ENCODE measurements at regions not wholly inside any gene's neighbourhood (a gene's known extent, or its start where the extent isn't known, plus 50 kb on each side); places are given as distances from the start of the nearest gene placed in this dataset.

DNA sequence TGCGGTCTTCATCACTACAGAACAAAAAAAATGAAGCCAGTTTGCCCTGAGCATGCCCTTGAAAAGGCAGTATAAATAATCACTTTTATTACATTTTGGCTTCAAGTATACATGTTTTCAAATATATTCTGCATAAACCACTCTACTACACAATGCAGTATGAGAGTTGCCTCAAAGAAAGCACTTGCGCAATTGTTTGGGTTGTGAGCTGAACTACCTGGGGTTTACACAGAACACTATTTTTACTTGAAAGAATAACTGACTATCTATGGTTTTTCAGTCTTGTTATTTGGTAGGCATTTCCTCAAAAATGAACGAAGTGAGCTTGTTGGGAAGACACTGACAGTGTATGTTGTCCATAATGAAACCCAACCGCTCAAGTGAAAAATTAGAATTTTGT is 264.4 kb upstream of the KLF12 start:
- DNase-seq, result no peak
- TF ChIP-seq GATA1 (IDR thresholded peaks at IDR 0.05; ENCODE audit: low read depth, low read length) (no peak), POLR2A (IDR thresholded peaks at IDR 0.05; ENCODE audit: low read length) (no peak)

DNA sequence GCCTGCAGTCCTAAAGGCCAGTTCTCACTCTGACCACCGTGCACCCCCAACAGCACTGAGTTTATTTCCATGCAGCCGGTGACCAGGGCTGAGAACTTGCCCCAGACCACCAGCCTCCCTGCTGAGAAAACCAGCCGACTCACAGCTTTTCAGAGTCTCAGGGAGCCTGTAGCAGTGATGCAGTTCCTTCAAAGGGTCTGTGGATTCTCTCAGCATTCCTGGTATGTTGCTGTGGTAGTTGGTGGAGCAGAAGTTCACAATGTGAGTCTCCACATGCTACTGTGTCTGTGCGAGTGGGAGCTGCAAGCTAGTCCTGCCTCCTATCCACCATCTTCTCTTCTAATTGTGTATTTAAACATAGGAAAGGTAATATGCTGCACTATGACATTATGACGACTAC is 254.9 kb upstream of the KLF12 start:
- TF ChIP-seq POLR2A (IDR thresholded peaks at IDR 0.05; ENCODE audit: low read length), result no peak
- no peak for TF ChIP-seq GATA1 (IDR thresholded peaks at IDR 0.05; ENCODE audit: low read depth, low read length)
- DNase-seq, result no peak

DNA sequence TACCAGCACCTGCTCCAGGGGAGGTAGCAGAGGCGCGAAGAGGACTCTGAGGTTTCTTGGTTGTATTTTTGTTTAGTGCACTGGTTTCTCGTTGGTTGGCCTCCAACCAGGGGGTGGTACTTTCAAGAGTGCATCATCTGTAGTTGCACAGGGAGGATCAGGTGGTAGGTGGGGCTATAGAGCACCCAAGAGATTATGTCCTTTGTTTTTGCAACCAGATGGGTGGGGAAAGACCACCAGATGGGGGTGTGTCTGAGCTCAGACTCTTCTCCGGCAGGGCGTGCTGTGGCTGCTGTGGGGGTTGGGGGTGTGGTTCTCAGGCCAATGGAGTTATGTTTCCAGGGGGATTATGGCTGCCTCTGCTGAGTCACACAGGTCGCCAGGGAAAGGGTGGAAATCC is 254.4 kb upstream of the KLF12 start:
- no peak for DNase-seq
- no peak for TF ChIP-seq GATA1 (IDR thresholded peaks at IDR 0.05; ENCODE audit: low read depth, low read length)
- no peak for TF ChIP-seq POLR2A (IDR thresholded peaks at IDR 0.05; ENCODE audit: low read length)

DNA sequence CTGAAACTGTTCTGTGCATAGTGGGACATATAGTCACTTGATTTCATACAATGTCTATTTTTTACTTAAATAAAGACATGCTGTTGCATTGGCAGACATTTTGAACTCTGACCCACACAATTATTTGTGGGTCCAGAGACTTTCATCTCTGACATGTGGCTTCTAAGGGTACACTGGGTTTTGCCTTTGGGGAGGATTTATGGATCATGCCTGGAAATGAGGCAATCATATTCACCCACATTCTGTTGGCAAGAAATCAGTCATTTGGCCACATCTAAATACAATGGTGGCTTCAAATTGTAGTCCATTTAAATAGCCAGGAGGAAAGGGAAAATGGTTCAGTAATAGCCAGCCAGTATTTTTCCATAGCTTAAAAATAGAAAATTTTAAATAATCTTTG is 238.3 kb upstream of the KLF12 start:
- TF ChIP-seq GATA1 (IDR thresholded peaks at IDR 0.05; ENCODE audit: low read depth, low read length), result no peak
- TF ChIP-seq POLR2A (IDR thresholded peaks at IDR 0.05; ENCODE audit: low read length), result no peak
- DNase-seq, result no peak

DNA sequence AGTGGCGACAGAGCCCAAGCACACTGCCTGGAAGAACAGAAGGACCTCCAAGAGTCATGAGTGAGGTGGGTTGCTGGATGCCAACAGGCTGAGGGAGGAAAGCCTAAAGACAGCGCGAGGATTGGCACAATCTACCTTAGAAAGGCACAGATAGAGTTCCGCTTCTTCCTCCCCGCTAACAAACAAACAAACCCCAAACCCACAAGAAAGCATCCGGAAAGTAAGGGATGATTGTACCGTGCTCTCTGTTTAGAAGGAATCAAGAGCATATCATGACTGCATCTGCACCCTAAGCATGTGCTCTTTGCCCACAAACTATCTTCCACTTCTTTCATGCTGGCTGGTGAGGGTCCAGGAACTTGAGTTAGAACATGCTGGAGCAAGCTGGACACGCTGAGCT is 233.0 kb upstream of the KLF12 start:
- TF ChIP-seq GATA1 (IDR thresholded peaks at IDR 0.05; ENCODE audit: low read depth, low read length) (no peak), POLR2A (IDR thresholded peaks at IDR 0.05; ENCODE audit: low read length) (no peak)
- no peak for DNase-seq

DNA sequence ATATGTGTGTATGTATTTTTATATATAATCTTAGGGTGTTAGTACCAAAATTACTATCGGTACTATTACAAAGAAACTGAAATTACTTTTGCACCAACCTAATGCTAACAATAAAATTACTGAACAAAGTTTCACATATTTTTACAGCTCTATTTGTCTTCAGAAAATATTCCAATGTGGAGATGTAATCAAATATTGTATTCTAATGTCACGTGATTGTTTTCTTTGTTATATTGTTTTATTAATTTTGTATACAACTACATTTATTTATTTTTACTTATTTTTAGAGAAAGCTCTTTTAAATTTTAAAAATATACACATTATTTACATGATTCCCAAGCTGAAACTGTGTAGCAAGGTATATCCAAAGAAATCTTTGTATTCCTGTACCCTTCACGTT is 227.1 kb upstream of the KLF12 start:
- no peak for TF ChIP-seq POLR2A (IDR thresholded peaks at IDR 0.05; ENCODE audit: low read length)
- TF ChIP-seq GATA1 (IDR thresholded peaks at IDR 0.05; ENCODE audit: low read depth, low read length), result no peak
- DNase-seq, result no peak

DNA sequence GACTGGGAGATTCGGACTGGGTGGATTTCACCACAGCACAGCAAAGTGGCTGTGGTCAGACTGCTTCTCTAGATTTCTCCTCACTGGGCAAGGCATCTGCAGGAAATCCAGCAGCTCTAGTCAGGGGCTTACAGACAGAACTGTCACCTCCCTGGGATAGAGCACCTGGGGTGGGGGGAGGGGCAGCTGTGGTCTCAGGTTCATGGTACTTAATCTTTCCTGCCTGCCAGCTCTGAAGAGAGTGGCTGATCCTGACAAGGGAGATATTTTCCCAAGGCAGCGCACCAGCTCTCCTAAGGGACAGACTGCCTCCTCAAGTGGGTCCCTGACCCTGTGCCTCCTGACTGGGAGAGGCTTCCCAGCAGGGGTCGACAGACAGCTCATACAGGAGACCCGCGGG is 212.8 kb upstream of the KLF12 start:
- no peak for DNase-seq
- TF ChIP-seq POLR2A (IDR thresholded peaks at IDR 0.05; ENCODE audit: low read length) (no peak), GATA1 (IDR thresholded peaks at IDR 0.05; ENCODE audit: low read depth, low read length) (no peak)

DNA sequence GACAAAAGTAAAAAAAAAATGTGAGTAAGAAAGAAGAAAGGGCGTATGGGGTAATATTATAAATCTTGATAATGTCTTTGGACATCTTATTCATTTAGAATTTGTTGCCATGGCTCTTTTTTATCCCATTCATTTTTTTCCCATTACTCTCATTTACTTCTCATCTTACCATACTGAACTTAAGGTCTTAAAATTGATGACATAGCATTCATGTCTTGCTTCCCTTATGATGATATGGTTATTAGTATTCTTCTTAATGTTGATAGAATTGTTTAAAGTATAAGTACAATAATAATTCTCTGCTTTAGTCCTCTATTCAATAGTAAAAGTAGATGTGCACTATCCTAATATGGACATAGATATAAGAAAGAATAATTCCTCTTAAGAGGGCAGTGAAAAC is 204.1 kb upstream of the KLF12 start:
- no peak for DNase-seq
- TF ChIP-seq POLR2A (IDR thresholded peaks at IDR 0.05; ENCODE audit: low read length), result no peak
- TF ChIP-seq GATA1 (IDR thresholded peaks at IDR 0.05; ENCODE audit: low read depth, low read length), result no peak

DNA sequence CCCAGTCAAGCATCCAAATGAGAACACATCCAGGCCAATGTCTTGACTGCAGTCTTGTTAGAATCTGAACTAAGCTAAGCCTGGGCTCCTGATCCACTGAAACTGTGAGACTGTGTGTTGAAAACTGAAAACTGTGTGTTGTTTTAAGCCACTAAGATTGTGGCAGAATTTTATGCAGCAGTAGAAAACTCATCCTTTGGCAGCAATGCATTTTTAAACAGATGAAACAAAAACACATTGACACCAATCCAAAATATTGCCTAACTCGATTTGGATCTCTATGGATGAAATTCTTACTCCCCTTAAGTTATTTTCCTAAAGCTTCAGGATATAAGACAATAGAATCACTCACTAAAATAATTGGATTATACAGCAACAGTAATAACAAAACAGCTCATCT is 202.3 kb upstream of the KLF12 start:
- no peak for TF ChIP-seq POLR2A (IDR thresholded peaks at IDR 0.05; ENCODE audit: low read length)
- no peak for TF ChIP-seq GATA1 (IDR thresholded peaks at IDR 0.05; ENCODE audit: low read depth, low read length)
- no peak for DNase-seq

DNA sequence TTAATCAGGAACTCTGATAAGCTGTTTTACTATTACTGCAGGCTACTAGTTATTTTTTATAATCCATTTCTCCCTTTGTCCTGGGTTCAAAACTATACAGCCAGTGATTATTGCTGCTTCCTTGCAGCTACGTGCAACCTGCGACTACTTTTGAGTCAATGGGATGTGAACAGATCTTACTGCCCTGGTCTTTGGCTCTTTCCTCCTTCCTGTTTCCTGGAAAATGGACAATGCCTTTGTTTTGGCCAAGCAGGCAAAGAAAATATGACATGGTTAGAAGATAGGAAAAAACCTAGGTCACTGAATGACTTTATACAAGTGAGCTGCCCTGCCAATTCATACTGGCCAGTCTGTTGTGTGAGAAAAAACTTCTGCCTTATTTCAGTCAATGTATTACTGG is 201.2 kb upstream of the KLF12 start:
- no peak for DNase-seq
- no peak for TF ChIP-seq GATA1 (IDR thresholded peaks at IDR 0.05; ENCODE audit: low read depth, low read length)
- no peak for TF ChIP-seq POLR2A (IDR thresholded peaks at IDR 0.05; ENCODE audit: low read length)

DNA sequence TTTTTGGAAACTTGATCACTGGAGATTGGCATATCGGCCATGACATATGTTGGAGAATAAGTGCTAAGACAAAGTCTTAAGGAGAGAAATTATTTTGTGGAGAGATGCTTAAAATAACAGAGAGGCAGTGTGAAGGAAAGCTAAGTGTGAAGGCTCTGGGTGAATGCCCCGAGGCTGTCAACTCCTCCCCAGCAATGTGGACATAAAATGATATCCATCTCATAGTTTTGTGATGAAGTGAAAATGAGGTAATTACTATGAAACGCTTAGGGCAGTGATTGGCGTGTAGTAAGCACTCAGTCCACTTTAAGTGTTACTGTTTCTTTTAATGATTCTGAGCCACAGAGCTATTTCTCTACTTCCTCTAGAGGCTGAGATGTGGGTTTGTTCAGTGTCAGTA is 195.8 kb upstream of the KLF12 start:
- no peak for TF ChIP-seq GATA1 (IDR thresholded peaks at IDR 0.05; ENCODE audit: low read depth, low read length)
- TF ChIP-seq POLR2A (IDR thresholded peaks at IDR 0.05; ENCODE audit: low read length), result no peak
- no peak for DNase-seq

DNA sequence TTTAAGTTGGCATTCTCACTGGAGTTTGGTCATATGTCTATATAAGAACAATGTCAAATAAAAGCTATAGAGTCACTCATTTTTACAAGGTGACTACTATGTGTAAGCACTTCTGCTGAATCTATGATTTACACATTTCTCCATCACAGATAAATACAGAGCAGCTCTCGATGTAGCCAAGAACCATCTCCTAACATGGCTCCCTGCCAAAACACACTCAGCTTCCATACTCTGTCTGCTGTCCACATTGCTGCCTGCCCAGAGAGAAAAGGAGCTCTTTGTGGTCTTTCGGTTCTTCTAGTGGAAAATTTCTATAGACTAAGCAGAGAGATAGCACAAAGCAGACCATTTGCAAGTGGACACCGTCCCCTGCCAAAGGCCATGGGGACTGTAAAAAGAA is 190.9 kb upstream of the KLF12 start:
- no peak for DNase-seq
- no peak for TF ChIP-seq POLR2A (IDR thresholded peaks at IDR 0.05; ENCODE audit: low read length)
- no peak for TF ChIP-seq GATA1 (IDR thresholded peaks at IDR 0.05; ENCODE audit: low read depth, low read length)

DNA sequence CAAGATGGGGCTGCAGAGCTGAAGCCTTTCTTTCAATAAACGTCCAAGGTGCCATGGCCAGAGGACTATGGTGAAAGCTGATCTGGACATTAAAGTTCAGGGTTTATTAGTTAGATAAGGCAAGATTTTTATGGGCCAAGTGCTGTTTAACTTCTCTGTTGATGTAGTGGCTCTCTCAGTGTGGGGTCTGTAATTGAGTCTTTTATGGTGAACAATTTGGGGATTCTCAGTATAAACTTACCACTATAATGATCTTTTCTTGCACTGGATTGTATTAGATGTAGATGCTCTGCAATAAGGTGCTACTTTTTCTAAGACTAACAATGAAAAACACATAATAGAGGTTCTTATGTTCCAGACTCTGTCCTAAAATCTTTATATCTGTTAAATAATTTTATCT is 190.1 kb upstream of the KLF12 start:
- no peak for DNase-seq
- TF ChIP-seq POLR2A (IDR thresholded peaks at IDR 0.05; ENCODE audit: low read length) (no peak), GATA1 (IDR thresholded peaks at IDR 0.05; ENCODE audit: low read depth, low read length) (no peak)

DNA sequence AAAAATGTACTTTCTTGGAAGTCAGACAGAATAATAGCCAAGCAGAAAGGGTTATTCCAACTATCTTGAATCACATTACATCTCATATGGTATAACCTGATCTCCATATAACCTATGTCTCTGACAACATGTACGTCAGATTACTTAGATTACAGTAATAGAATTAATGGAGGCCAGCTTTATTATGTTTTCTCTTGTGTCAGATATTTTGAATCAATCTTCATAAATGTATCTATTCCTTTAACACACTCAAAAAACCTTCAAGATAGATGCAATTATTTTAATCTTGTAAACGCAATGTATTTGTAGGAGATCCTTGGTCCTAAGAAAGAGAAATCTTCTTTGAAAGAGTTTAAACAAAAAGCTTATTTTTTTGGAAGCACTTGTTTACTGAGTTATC is 188.4 kb upstream of the KLF12 start:
- TF ChIP-seq GATA1 (IDR thresholded peaks at IDR 0.05; ENCODE audit: low read depth, low read length) (no peak), POLR2A (IDR thresholded peaks at IDR 0.05; ENCODE audit: low read length) (no peak)
- no peak for DNase-seq

DNA sequence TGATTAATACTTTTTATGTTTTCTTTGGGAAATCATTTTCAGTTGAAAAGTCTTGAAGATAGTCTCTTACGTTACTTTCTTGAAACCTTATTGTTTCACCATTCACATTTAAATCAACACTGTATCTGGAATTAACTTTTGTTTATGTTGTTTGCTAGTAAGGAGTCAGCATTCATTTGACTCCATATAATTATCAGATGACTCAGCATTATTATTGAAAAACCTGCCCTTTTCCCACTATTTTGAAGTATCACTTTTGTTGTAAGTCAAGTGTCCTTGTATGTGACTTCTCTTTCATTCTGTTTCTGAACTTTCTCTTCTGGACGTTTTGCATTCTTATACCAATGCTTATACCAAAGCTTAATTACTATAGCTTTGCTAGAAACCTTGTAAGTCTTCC is 186.1 kb upstream of the KLF12 start:
- DNase-seq, result no peak
- TF ChIP-seq POLR2A (IDR thresholded peaks at IDR 0.05; ENCODE audit: low read length) (no peak), GATA1 (IDR thresholded peaks at IDR 0.05; ENCODE audit: low read depth, low read length) (no peak)

DNA sequence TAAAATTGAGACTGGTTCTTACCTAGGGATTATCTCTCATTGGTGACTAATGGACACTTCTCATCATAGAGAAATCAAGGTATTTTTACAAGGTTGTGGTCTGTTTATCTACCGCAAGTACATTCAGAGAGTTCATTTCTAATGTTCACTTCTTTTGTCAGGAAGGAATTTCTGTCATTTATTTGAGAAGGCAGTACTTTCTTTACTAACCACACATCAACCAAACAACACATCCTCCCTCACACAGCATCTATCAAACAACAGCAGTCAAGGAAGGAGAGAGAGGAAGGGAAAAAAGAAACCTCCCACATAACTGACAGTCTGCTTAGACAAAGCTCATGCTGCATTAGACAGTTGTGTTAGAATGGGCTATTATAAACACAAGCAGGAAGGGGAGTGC is 182.3 kb upstream of the KLF12 start:
- DNase-seq, result no peak
- no peak for TF ChIP-seq GATA1 (IDR thresholded peaks at IDR 0.05; ENCODE audit: low read depth, low read length)
- no peak for TF ChIP-seq POLR2A (IDR thresholded peaks at IDR 0.05; ENCODE audit: low read length)

All from erythroblast (primary cell).